Mesenchymal stem cell (in vitro differentiated cells and primary cell): ENCODE measurements at regions not wholly inside any gene's neighbourhood (a gene's known extent, or its start where the extent isn't known, plus 50 kb on each side); places are given as distances from the start of the nearest gene placed in this dataset.
"Not testable (repeated sequence)": the region's sequence is repeated elsewhere in the genome, so short reads cannot be mapped to it uniquely, and the experiment has no call there.

Source experiments
- DNase-seq: peaks from one replicate; pipeline ENCODE4 v3.0.0-alpha.2; 2013
- H2AFZ ChIP-seq: one replicate; pipeline ENCODE4 v1.6.1; 2013; ENCODE audit warnings: low read depth, mild to moderate bottlenecking, control low read depth, inconsistent platforms, low read length, moderate library complexity
- H2AK5ac ChIP-seq: 2 replicates; pipeline ENCODE4 v1.6.1; 2013; ENCODE audit warnings: low read length, moderate library complexity, mild to moderate bottlenecking, inconsistent platforms; ENCODE audit not compliant: severe bottlenecking
- H2BK120ac ChIP-seq: one replicate; pipeline ENCODE4 v1.6.1; 2013; ENCODE audit warnings: low read depth, mild to moderate bottlenecking, inconsistent platforms, low read length, moderate library complexity
- H2BK12ac ChIP-seq, 2 experiments: one replicate each; pipeline ENCODE4 v1.6.1; 2013; ENCODE audit warnings: inconsistent platforms in 2 of 2, low read length in 2 of 2, mild to moderate bottlenecking in 2 of 2, moderate library complexity in 2 of 2, control low read depth in 1 of 2
- H2BK15ac ChIP-seq: one replicate; pipeline ENCODE4 v1.6.1; 2013; ENCODE audit warnings: mild to moderate bottlenecking, low read depth, inconsistent platforms; ENCODE audit not compliant: poor library complexity, severe bottlenecking
- H2BK5ac ChIP-seq: 2 replicates; pipeline ENCODE4 v1.6.1; 2013; ENCODE audit warnings: low read depth, mild to moderate bottlenecking, low read length, control low read depth, inconsistent platforms; ENCODE audit not compliant: poor library complexity, severe bottlenecking
- H3K14ac ChIP-seq, 2 experiments: one replicate each; pipeline ENCODE4 v1.6.1; 2013; ENCODE audit warnings: inconsistent platforms in 2 of 2, low read length in 2 of 2, control low read depth in 1 of 2, mild to moderate bottlenecking in 1 of 2, moderate library complexity in 1 of 2
- H3K18ac ChIP-seq, 2 experiments: one replicate each; pipeline ENCODE4 v1.6.1; 2013; ENCODE audit warnings: inconsistent platforms in 2 of 2, low read length in 2 of 2, control low read depth in 1 of 2, low read depth in 1 of 2, mild to moderate bottlenecking in 1 of 2
- H3K23ac ChIP-seq, 2 experiments: one replicate each; pipeline ENCODE4 v1.6.1; 2013; ENCODE audit warnings: inconsistent platforms in 2 of 2, low read length in 2 of 2, mild to moderate bottlenecking in 2 of 2, moderate library complexity in 2 of 2, control low read depth in 1 of 2
- H3K27ac ChIP-seq: 2 replicates; pipeline ENCODE4 v1.5.1; 2013; ENCODE audit warnings: mild to moderate bottlenecking, moderate library complexity, low read length, control low read depth, inconsistent platforms; ENCODE audit not compliant: poor library complexity, severe bottlenecking
- H3K27me3 ChIP-seq, 2 experiments: 2 replicates each; pipeline versions ENCODE4 v1.6.1 to v1.7.0; 2013; ENCODE audit warnings: low read length in 2 of 2, mild to moderate bottlenecking in 2 of 2, moderate library complexity in 2 of 2, control low read depth in 1 of 2, inconsistent platforms in 1 of 2; ENCODE audit not compliant: control insufficient read depth in 1 of 2, insufficient read depth in 1 of 2
- H3K36me3 ChIP-seq, 2 experiments: 2 replicates each; pipeline versions ENCODE4 v1.6.1 to v1.7.0; 2013; ENCODE audit warnings: low read length in 2 of 2, control low read depth in 1 of 2, inconsistent platforms in 1 of 2, low read depth in 1 of 2, mild to moderate bottlenecking in 1 of 2; ENCODE audit not compliant: insufficient read depth in 2 of 2, control insufficient read depth in 1 of 2
- H3K4ac ChIP-seq, 2 experiments: one replicate each; pipeline ENCODE4 v1.6.1; 2013; ENCODE audit warnings: inconsistent platforms in 2 of 2, low read length in 2 of 2, mild to moderate bottlenecking in 2 of 2, moderate library complexity in 2 of 2, control low read depth in 1 of 2, low read depth in 1 of 2
- H3K4me1 ChIP-seq: 2 replicates; pipeline ENCODE4 v1.6.1; 2013; ENCODE audit warnings: low read depth, low read length, control low read depth; ENCODE audit not compliant: control insufficient read depth, insufficient read depth
- H3K4me2 ChIP-seq: 2 replicates; pipeline ENCODE4 v1.6.1; 2013; ENCODE audit warnings: low read length, mild to moderate bottlenecking, inconsistent platforms; ENCODE audit not compliant: poor library complexity, severe bottlenecking
- H3K4me3 ChIP-seq, 2 experiments: 2 replicates each; pipeline versions ENCODE4 v1.5.1 to v1.7.0; 2013; ENCODE audit warnings: low read length in 2 of 2, mild to moderate bottlenecking in 2 of 2, control low read depth in 1 of 2, low read depth in 1 of 2; ENCODE audit not compliant: insufficient read depth in 1 of 2
- H3K79me1 ChIP-seq: replicated peaks from 2 replicates; pipeline ENCODE4 v1.6.1; 2013; ENCODE audit warnings: mild to moderate bottlenecking, control low read depth, low read length, inconsistent platforms; ENCODE audit not compliant: poor library complexity, severe bottlenecking
- H3K9ac ChIP-seq: 2 replicates; pipeline ENCODE4 v1.7.0; 2013; ENCODE audit warnings: mild to moderate bottlenecking, low read length, moderate library complexity
- H3K9me3 ChIP-seq: 2 replicates; pipeline ENCODE4 v1.7.0; 2013; ENCODE audit warnings: mild to moderate bottlenecking, low read length; ENCODE audit not compliant: control insufficient read depth
- H4K8ac ChIP-seq: one replicate; pipeline ENCODE4 v1.6.1; 2013; ENCODE audit warnings: inconsistent platforms, mild to moderate bottlenecking, low read length, moderate library complexity
- H4K91ac ChIP-seq: one replicate; pipeline ENCODE4 v1.6.1; 2013; ENCODE audit warnings: mild to moderate bottlenecking, low read length, inconsistent platforms
- WGBS: methylation state at CpG from one replicate; pipeline ENCODE4 v1.1.7; 2013; ENCODE audit warnings: mixed read lengths; 5-methylcytosine and 5-hydroxymethylcytosine counted together

GRCh38 chr3:150270883-150271590 is 137.1 kb upstream of the TSC22D2 start:
- H4K8ac ChIP-seq = no peak overlapping the region
- H3K79me1 ChIP-seq = no peaks in the 10 kb centered on the region
- H2BK120ac ChIP-seq = no peak overlapping the region
- H3K27ac ChIP-seq = no peak overlapping the region
- H3K9ac ChIP-seq = no peak overlapping the region
- H2AK5ac ChIP-seq = no peak overlapping the region
- WGBS = 88% methylated on average over 3 of the region's 4 CpGs
- no peak overlapping the region for H2BK5ac ChIP-seq
- no peak overlapping the region for H3K4me2 ChIP-seq
- no peaks in the 10 kb centered on the region for H3K36me3 ChIP-seq
- no peak overlapping the region for H3K4me3 ChIP-seq
- H2AFZ ChIP-seq = no peak overlapping the region
- no peaks in the 10 kb centered on the region for H3K4me1 ChIP-seq
- H3K18ac ChIP-seq = peak overlapping the region in 1 of 2 experiments; percentile 17
- H2BK12ac ChIP-seq = peak overlapping the region in 1 of 2 experiments; percentile 63
- H4K91ac ChIP-seq = no peak overlapping the region
- H3K23ac ChIP-seq = no peak overlapping the region
- H3K14ac ChIP-seq = no peak overlapping the region
- H3K4ac ChIP-seq = no peak overlapping the region
- H3K27me3 ChIP-seq = no peaks in the 10 kb centered on the region
- H3K9me3 ChIP-seq = no peaks in the 10 kb centered on the region
- no peak overlapping the region for H2BK15ac ChIP-seq
- DNase-seq = no peak

GRCh38 chr3:150270444-150270843 is 137.7 kb upstream of the TSC22D2 start:
- not testable (repeated sequence) for H4K8ac ChIP-seq, H3K36me3 ChIP-seq, H3K9me3 ChIP-seq, H3K9ac ChIP-seq, H3K14ac ChIP-seq, DNase-seq, H2BK5ac ChIP-seq, H2BK120ac ChIP-seq, H3K23ac ChIP-seq, H3K4ac ChIP-seq, H3K4me1 ChIP-seq, H2BK15ac ChIP-seq, H2BK12ac ChIP-seq, H4K91ac ChIP-seq, H2AFZ ChIP-seq, H2AK5ac ChIP-seq, H3K18ac ChIP-seq, H3K4me2 ChIP-seq, H3K4me3 ChIP-seq, H3K79me1 ChIP-seq, H3K27ac ChIP-seq, H3K27me3 ChIP-seq
- WGBS = 94% methylated on average over 2 of the region's 3 CpGs

- H2BK5ac ChIP-seq = no peak overlapping the region
- no peak overlapping the region for H4K91ac ChIP-seq
- no peak overlapping the region for H2BK12ac ChIP-seq
- no peak for DNase-seq
- H3K79me1 ChIP-seq = no peaks in the 10 kb centered on the region
- no peaks in the 10 kb centered on the region for H3K27me3 ChIP-seq
- no peak overlapping the region for H2BK15ac ChIP-seq
- no peak overlapping the region for H2BK120ac ChIP-seq
- H2AFZ ChIP-seq = no peak overlapping the region
- 100% methylated on average over 3 of the region's 3 CpGs for WGBS
- no peak overlapping the region for H3K9ac ChIP-seq
- H3K36me3 ChIP-seq = no peaks in the 10 kb centered on the region
- no peak overlapping the region for H3K4me3 ChIP-seq
- no peak overlapping the region for H3K14ac ChIP-seq
- H2AK5ac ChIP-seq = no peak overlapping the region
- no peak overlapping the region for H3K18ac ChIP-seq
- H4K8ac ChIP-seq = no peak overlapping the region
- no peak overlapping the region for H3K4ac ChIP-seq
- no peak overlapping the region for H3K23ac ChIP-seq
- no peak overlapping the region for H3K4me2 ChIP-seq
- H3K27ac ChIP-seq = no peak overlapping the region
- H3K9me3 ChIP-seq = no peaks in the 10 kb centered on the region
- H3K4me1 ChIP-seq = no peaks in the 10 kb centered on the region
These were observed 138.6 kb upstream of the TSC22D2 start for GRCh38 chr3:150269526-150269925.

- Histone ChIP-seq H2BK12ac (no peak overlapping the region), H2BK5ac (no peak overlapping the region), H3K4me1 (no peaks in the 10 kb centered on the region), H2BK15ac (no peak overlapping the region), H4K8ac (no peak overlapping the region), H3K4me2 (no peak overlapping the region), H3K79me1 (no peaks in the 10 kb centered on the region), H3K14ac (no peak overlapping the region), H3K4me3 (no peak overlapping the region), H3K27ac (no peak overlapping the region), H2AK5ac (no peak overlapping the region), H3K4ac (no peak overlapping the region), H3K9me3 (no peaks in the 10 kb centered on the region), H4K91ac (no peak overlapping the region), H2AFZ (no peak overlapping the region), H3K9ac (no peak overlapping the region), H3K18ac (no peak overlapping the region), H3K23ac (no peak overlapping the region), H3K36me3 (no peaks in the 10 kb centered on the region), H2BK120ac (no peak overlapping the region), H3K27me3 (no peaks in the 10 kb centered on the region)
- 50% methylated on average over 6 of the region's 6 CpGs for WGBS
- peak; percentile 78 for DNase-seq
These were observed 139.4 kb upstream of the TSC22D2 start for GRCh38 chr3:150268426-150269391.
